Skeletal muscle satellite cell (primary cell): ENCODE measurements at regions not wholly inside any gene's neighbourhood (a gene's known extent, or its start where the extent isn't known, plus 50 kb on each side); places are given as distances from the start of the nearest gene placed in this dataset.
"Not testable (repeated sequence)": the region's sequence is repeated elsewhere in the genome, so short reads cannot be mapped to it uniquely, and the experiment has no call there.

Source experiments
- H3K27me3 ChIP-seq: 2 replicates; pipeline ENCODE4 v1.7.0; 2013; ENCODE audit warnings: low read length; ENCODE audit not compliant: control insufficient read depth, insufficient read depth
- H3K36me3 ChIP-seq: 2 replicates; pipeline ENCODE4 v1.7.0; 2013; ENCODE audit warnings: mild to moderate bottlenecking, control low read depth, low read length; ENCODE audit not compliant: insufficient read depth
- H3K4me1 ChIP-seq: 2 replicates; pipeline ENCODE4 v1.7.0; 2013; ENCODE audit warnings: low read length; ENCODE audit not compliant: control insufficient read depth, insufficient read depth
- H3K4me2 ChIP-seq: 2 replicates; pipeline ENCODE4 v1.7.0; 2013; ENCODE audit warnings: mild to moderate bottlenecking, low read length
- H3K4me3 ChIP-seq: 2 replicates; pipeline ENCODE4 v1.7.0; 2013; ENCODE audit warnings: low read length
- H3K9ac ChIP-seq: 2 replicates; pipeline ENCODE4 v1.7.0; 2013; ENCODE audit warnings: mild to moderate bottlenecking, low read depth, low read length, moderate library complexity
- H3K9me3 ChIP-seq: replicated peaks from 2 replicates; pipeline ENCODE4 v1.7.0; 2013; ENCODE audit warnings: mild to moderate bottlenecking, control low read depth, low read length

DNA sequence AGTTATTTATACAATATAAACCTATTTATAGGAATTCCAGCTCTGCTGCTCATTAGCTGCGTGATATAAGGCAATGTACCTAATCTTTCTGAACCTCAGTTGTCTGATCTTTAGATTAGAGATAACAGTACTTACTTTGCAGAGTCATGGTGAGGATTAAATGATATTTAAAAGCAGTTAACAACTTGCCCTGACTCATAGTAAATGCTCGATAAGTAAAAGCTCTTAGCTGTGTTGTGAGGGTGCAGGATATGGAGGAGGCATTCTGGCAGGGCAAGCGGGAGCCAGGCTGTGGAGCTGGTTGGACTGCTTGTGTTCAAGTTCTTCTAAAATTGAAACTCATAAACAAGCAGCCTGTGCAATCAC lies 140.0 kb upstream of the PRICKLE1 start:
- H3K4me2 ChIP-seq, result no peak overlapping the region
- no peaks in the 10 kb centered on the region for H3K36me3 ChIP-seq
- H3K4me3 ChIP-seq, result no peak overlapping the region
- H3K27me3 ChIP-seq, result no peaks in the 10 kb centered on the region
- no peak overlapping the region for H3K9ac ChIP-seq
- peaks cover 5% of the 10 kb centered on the region for H3K4me1 ChIP-seq
- H3K9me3 ChIP-seq, result no peaks in the 10 kb centered on the region

DNA sequence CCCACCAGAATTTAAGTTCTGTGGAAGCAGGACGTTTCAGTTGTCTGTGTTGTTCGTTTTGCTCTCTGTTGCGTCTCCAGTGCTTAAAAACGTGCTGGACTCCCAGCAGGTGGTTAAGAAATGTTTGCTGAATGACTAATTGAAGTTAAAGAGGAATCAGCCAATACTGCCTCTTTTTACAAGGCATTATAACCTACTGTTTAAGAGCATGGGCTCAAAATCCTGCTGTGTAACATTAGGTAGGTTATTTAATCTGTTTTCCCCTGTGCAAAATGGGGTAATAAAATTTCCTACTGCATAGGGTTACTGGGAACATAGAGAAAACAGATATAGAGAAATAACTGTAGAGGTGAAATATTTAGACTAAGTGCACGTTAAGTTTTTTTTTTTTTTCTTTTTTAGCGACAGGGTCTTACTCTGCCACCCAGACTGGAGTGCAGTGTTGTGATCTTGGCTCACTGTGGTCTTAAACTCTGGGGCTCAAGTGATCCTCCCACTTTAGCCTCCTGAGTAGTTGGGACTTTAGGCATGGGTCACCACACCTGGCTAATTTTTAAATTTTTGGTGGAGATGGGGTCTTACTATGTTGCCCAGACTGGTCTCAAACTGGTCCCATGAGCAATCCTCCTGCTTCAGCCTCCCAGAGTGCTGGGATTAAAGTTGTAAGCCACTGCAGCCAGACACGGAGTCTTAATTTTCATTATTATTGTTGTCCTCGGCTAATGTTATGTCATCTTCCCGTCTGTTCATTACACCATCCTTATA lies 139.4 kb upstream of the PRICKLE1 start:
- H3K4me3 ChIP-seq, result no peak overlapping the region
- H3K4me2 ChIP-seq, result no peak overlapping the region
- no peaks in the 10 kb centered on the region for H3K36me3 ChIP-seq
- no peak overlapping the region for H3K9ac ChIP-seq
- no peaks in the 10 kb centered on the region for H3K27me3 ChIP-seq
- H3K9me3 ChIP-seq, result no peaks in the 10 kb centered on the region
- peaks cover 5% of the 10 kb centered on the region for H3K4me1 ChIP-seq

DNA sequence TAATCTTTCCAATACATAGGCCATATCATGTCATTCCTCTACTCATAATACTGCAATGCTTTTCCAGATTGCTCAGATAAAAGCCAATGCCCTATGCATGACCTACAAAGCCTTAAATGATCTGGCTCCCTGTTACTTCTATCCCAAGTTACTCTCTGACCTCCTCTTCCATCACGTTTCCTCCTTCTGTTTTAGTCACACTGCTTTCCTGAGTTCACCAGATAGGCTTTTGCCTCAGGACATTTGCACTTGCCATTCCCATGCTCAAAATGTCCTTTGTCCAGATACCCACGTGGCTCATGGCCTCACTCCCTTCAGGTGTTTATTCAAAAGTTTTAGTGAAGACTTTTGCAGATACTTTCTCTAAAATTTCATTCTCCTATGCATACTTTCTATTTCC lies 138.7 kb upstream of the PRICKLE1 start:
- Histone ChIP-seq H3K4me1 (peaks cover 5% of the 10 kb centered on the region), H3K4me2 (no peak overlapping the region), H3K4me3 (no peak overlapping the region), H3K9ac (no peak overlapping the region), H3K9me3 (no peaks in the 10 kb centered on the region), H3K27me3 (no peaks in the 10 kb centered on the region), H3K36me3 (no peaks in the 10 kb centered on the region)

DNA sequence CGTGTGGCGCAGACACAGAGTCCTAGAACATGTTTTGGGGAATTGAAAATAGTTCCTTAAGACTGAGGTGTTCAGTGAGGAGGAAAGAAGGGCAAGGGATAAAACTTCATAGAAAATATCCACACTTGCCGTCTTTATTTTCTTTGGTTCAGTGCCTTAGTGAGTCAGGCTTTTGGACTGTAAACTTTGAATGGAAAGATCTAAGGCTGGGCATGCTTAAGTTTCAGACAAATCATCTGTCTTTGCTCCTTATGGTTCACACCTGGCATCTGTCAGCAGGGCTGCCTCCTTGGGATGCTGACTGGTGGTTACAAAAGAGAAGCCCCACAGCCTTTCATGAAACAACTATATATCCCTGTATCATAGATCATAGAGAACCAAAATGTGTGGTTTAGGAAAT lies 136.3 kb upstream of the PRICKLE1 start:
- Histone ChIP-seq H3K27me3 (no peaks in the 10 kb centered on the region), H3K4me3 (no peak overlapping the region), H3K4me1 (peaks cover 5% of the 10 kb centered on the region), H3K9me3 (no peaks in the 10 kb centered on the region), H3K9ac (no peak overlapping the region), H3K36me3 (no peaks in the 10 kb centered on the region), H3K4me2 (no peak overlapping the region)

GRCh38 chr12:42716491-42716891 lies 126.9 kb upstream of the PRICKLE1 start:
- Histone ChIP-seq H3K4me1 (peaks cover 13% of the 10 kb centered on the region), H3K27me3 (no peaks in the 10 kb centered on the region), H3K9me3 (peaks cover 5% of the 10 kb centered on the region), H3K9ac (no peak overlapping the region), H3K4me3 (no peak overlapping the region), H3K36me3 (no peaks in the 10 kb centered on the region), H3K4me2 (peak overlapping the region; percentile 5)

- not testable (repeated sequence) for H3K4me2 ChIP-seq, H3K36me3 ChIP-seq, H3K9ac ChIP-seq, H3K27me3 ChIP-seq, H3K9me3 ChIP-seq, H3K4me3 ChIP-seq
- H3K4me1 ChIP-seq, result peaks cover 13% of the 10 kb centered on the region
Observed at GRCh38 chr12:42713566-42713965, 124.0 kb upstream of the PRICKLE1 start.

- not testable (repeated sequence) for H3K4me2 ChIP-seq, H3K9me3 ChIP-seq, H3K9ac ChIP-seq, H3K27me3 ChIP-seq, H3K36me3 ChIP-seq, H3K4me3 ChIP-seq
- H3K4me1 ChIP-seq, result peaks cover 11% of the 10 kb centered on the region
Observed at GRCh38 chr12:42708374-42708773, 118.8 kb upstream of the PRICKLE1 start.

DNA sequence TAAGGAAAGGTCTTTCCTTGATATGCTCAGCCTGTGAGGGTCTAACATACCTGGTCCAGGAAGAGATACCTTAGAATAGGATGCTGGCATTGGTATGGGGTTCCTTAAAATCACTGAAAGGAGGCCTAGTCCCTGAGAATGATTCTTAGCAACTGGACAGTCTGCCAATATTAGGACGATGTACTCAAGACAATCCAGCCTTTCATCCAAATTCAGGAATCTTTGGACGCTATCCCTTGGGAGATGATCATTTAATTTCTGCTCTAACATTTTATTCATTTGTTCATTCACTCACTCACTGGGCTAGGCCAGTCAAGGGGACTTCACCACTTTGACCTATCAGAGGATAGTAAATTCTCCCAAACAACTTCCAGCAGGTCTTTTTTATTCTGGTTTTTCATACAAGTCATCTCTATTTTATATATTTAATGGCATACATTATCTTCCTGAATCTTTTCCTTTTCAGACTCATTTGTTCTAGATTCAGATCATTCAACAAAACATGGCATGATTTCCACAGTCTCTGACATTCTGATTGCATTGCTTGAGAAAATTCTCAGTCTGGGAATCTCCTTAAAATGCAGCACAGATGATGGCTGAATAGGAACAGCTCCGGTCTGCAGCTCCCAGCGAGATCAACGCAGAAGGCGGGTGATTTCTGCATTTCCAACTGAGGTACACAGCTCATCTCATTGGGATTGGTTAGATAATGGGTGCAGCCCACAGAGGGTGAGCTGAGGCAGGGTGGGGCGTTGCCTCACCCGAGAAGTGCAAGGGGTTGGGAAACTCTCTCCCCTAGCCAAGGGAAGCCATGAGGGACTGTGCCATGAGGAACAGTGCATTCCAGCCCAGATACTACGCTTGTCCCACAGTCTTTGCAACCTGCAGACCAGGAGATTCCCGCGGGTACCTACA lies 118.0 kb upstream of the PRICKLE1 start:
- Histone ChIP-seq H3K4me3 (no peak overlapping the region), H3K4me2 (no peak overlapping the region), H3K36me3 (no peaks in the 10 kb centered on the region), H3K4me1 (peaks cover 11% of the 10 kb centered on the region), H3K9me3 (no peaks in the 10 kb centered on the region), H3K9ac (no peak overlapping the region), H3K27me3 (no peaks in the 10 kb centered on the region)

GRCh38 chr12:42706321-42706720 lies 116.8 kb upstream of the PRICKLE1 start:
- Histone ChIP-seq H3K9me3 (no peaks in the 10 kb centered on the region), H3K27me3 (no peaks in the 10 kb centered on the region), H3K36me3 (no peaks in the 10 kb centered on the region), H3K9ac (no peak overlapping the region), H3K4me2 (no peak overlapping the region), H3K4me1 (peaks cover 11% of the 10 kb centered on the region), H3K4me3 (no peak overlapping the region)

GRCh38 chr12:42705863-42706262 lies 116.3 kb upstream of the PRICKLE1 start:
- Histone ChIP-seq H3K4me2 (no peak overlapping the region), H3K4me3 (no peak overlapping the region), H3K9ac (no peak overlapping the region), H3K27me3 (no peaks in the 10 kb centered on the region), H3K4me1 (peaks cover 11% of the 10 kb centered on the region), H3K9me3 (no peaks in the 10 kb centered on the region), H3K36me3 (no peaks in the 10 kb centered on the region)

GRCh38 chr12:42704810-42705401 lies 115.4 kb upstream of the PRICKLE1 start:
- Histone ChIP-seq H3K9me3 (no peaks in the 10 kb centered on the region), H3K4me1 (peaks cover 11% of the 10 kb centered on the region), H3K36me3 (no peaks in the 10 kb centered on the region), H3K27me3 (no peaks in the 10 kb centered on the region), H3K4me3 (no peak overlapping the region), H3K4me2 (no peak overlapping the region), H3K9ac (no peak overlapping the region)
